GM12878 (cell line): ENCODE measurements at regions not wholly inside any gene's neighbourhood (a gene's known extent, or its start where the extent isn't known, plus 50 kb on each side); places are given as distances from the start of the nearest gene placed in this dataset.

ENCODE experiments used
- ATAC-seq: fragments of 200-7000 bp; cut with Tn5 transposase; 3 replicates; pipeline ENCODE4 v1.9.1; 2020; ENCODE audit warnings: mild to moderate bottlenecking, moderate library complexity
- BruUV-seq: library from RNA; stranded (reverse); fragments of 400-500 nt; replicated peaks from 2 replicates; lab custom pipeline; 2021; lab: Mats Ljungman, UMichigan
- CTCF ChIA-PET: fragments of 300-600 bp; sonication (Branson Sonifier 250); formaldehyde crosslinking; extraction: SDS; loops from one replicate; lab custom pipeline; 2021; ENCODE audit warnings: inconsistent platforms; lab: Yijun Ruan, JAX
- POLR2A ChIA-PET: fragments of 350-600 bp; formaldehyde crosslinking; extraction: SDS; loops from one replicate; lab custom pipeline; 2021; ENCODE audit warnings: inconsistent platforms; lab: Charles Lee
- RAD21 ChIA-PET: fragments of 300-600 bp; sonication (Branson Sonifier 250); formaldehyde crosslinking; loops from one replicate; lab custom pipeline; 2023; ENCODE audit warnings: antibody characterized with exemption; ENCODE audit not compliant: unreplicated experiment; lab: Charles Lee
- SMC1A ChIA-PET: fragments of 300-600 bp; sonication (Branson Sonifier 250); formaldehyde crosslinking; loops from one replicate; lab custom pipeline; 2023; ENCODE audit not compliant: unreplicated experiment, uncharacterized antibody; lab: Charles Lee
- DNase-seq: peaks from one replicate; pipeline ENCODE4 v3.0.0-alpha.2; 2011; ENCODE audit warnings: low read depth, low spot score
- FAIRE-seq: peaks from 3 replicates; lab custom pipeline; 2011; peaks lifted over from hg19 to GRCh38; lab: Jason Lieb, UNC
- H2AFZ ChIP-seq: 2 replicates; pipeline ENCODE4 v1.6.0; 2011; ENCODE audit warnings: low read depth, low read length, control low read depth; ENCODE audit not compliant: control insufficient read depth
- H3K27ac ChIP-seq: 2 replicates; pipeline ENCODE4 v1.5.1; 2011; ENCODE audit warnings: control low read depth; ENCODE audit not compliant: control insufficient read depth, insufficient read depth
- H3K27me3 ChIP-seq, 2 experiments: replicated peaks in 1 of 2; 2 replicates each; pipeline versions ENCODE4 v1.6.0 to v1.6.1; 2011; ENCODE audit warnings: low read length in 1 of 2; ENCODE audit not compliant: control insufficient read depth in 2 of 2, insufficient read depth in 2 of 2
- H3K36me3 ChIP-seq, 2 experiments: 2 replicates each; pipeline ENCODE4 v1.5.1; 2011; ENCODE audit warnings: low read length in 1 of 2; ENCODE audit not compliant: control insufficient read depth in 2 of 2, insufficient read depth in 2 of 2
- H3K4me1 ChIP-seq: 2 replicates; pipeline ENCODE4 v1.6.1; 2011; ENCODE audit warnings: mild to moderate bottlenecking, low read length, moderate library complexity, mixed read lengths; ENCODE audit not compliant: control insufficient read depth, insufficient read depth
- H3K4me2 ChIP-seq: 2 replicates; pipeline ENCODE4 v1.6.0; 2011; ENCODE audit warnings: control low read depth; ENCODE audit not compliant: control insufficient read depth, insufficient read depth
- H3K4me3 ChIP-seq: fragments of 200-600 bp; sonication (generic); 2 replicates; pipeline ENCODE4 v1.5.1; 2016
- H3K79me2 ChIP-seq: 2 replicates; pipeline ENCODE4 v1.6.0; 2011; ENCODE audit warnings: low read length; ENCODE audit not compliant: control insufficient read depth, insufficient read depth
- H3K9ac ChIP-seq: 2 replicates; pipeline ENCODE4 v1.8.0; 2011; ENCODE audit warnings: low read length, control low read depth, mixed read lengths; ENCODE audit not compliant: control insufficient read depth, insufficient read depth
- H3K9me3 ChIP-seq: replicated peaks from 3 replicates; pipeline ENCODE4 v1.5.1; 2011; ENCODE audit warnings: mild to moderate bottlenecking, low read length; ENCODE audit not compliant: control insufficient read depth, insufficient read depth
- H4K20me1 ChIP-seq: 2 replicates; pipeline ENCODE4 v1.6.0; 2011; ENCODE audit not compliant: control insufficient read depth, insufficient read depth
- ASH2L ChIP-seq: fragments of 300-600, 200-600 bp; sonication (generic); IDR thresholded peaks from 2 replicates; pipeline ENCODE4 v1.6.1; 2017; ENCODE audit warnings: low read depth, mild to moderate bottlenecking, borderline replicate concordance
- GABPA ChIP-seq: IDR thresholded peaks from 2 replicates; pipeline ENCODE4 v1.6.1; 2014; ENCODE audit warnings: antibody characterized with exemption, low read depth, mild to moderate bottlenecking, inconsistent platforms
- HCFC1 ChIP-seq: fragments of 150-350 bp; IDR thresholded peaks from 2 replicates; pipeline ENCODE4 v1.6.1; 2014; ENCODE audit warnings: low read length
- JUND ChIP-seq: IDR thresholded peaks from 2 replicates; pipeline ENCODE4 v1.6.1; 2012; ENCODE audit warnings: low read depth, mild to moderate bottlenecking, low read length, improper control_type of control experiment, moderate library complexity
- MEF2A ChIP-seq: IDR thresholded peaks from 2 replicates; pipeline ENCODE4 v1.6.1; 2011; ENCODE audit warnings: low read depth, mild to moderate bottlenecking, low read length, moderate library complexity; ENCODE audit not compliant: insufficient read depth
- MYB ChIP-seq: fragments of 150-350 bp; IDR thresholded peaks from 2 replicates; pipeline ENCODE4 v1.6.1; 2014; ENCODE audit warnings: mild to moderate bottlenecking, low read depth, low read length, borderline replicate concordance
- REST ChIP-seq: IDR thresholded peaks from 2 replicates; pipeline ENCODE4 v1.6.1; 2012; ENCODE audit warnings: mild to moderate bottlenecking, low read depth, low read length
- SP1 ChIP-seq: IDR thresholded peaks from one replicate; pipeline ENCODE4 v1.6.1; 2011; ENCODE audit warnings: low read depth, low read length
- TAF1 ChIP-seq: IDR thresholded peaks from 2 replicates; pipeline ENCODE4 v1.6.1; 2011; ENCODE audit warnings: mild to moderate bottlenecking, low read depth, low read length, borderline replicate concordance
- TCF12 ChIP-seq: IDR thresholded peaks from 2 replicates; pipeline ENCODE4 v1.6.1; 2011; ENCODE audit warnings: low read depth, mild to moderate bottlenecking, low read length
- WGBS: methylation state at CpG from one replicate; pipeline ENCODE4 v1.1.6; 2016; ENCODE audit warnings: low lambda C conversion rate; ENCODE audit not compliant: insufficient replicate concordance, insufficient coverage; ENCODE audit errors: missing lambda C conversion rate; 5-methylcytosine and 5-hydroxymethylcytosine counted together
- in situ Hi-C: fragments of 300-500 bp; cut with MboI; formaldehyde crosslinking; loops from 9 replicates; pipeline ENCODE4 v1.14.3; 2018; ENCODE audit warnings: mixed read lengths
- intact Hi-C: fragments of 100-400 bp; cut with micrococcal nuclease; formaldehyde crosslinking; loops from one replicate; pipeline ENCODE4 v1.14.2; 2022; ENCODE audit not compliant: unreplicated experiment
- TF ChIP-seq, protein P1 (sequence below): IDR thresholded peaks from 2 replicates; pipeline ENCODE4 v1.6.1; 2011; ENCODE audit warnings: borderline replicate concordance, low read depth, mild to moderate bottlenecking, moderate library complexity, mixed read lengths, low read length; ENCODE audit not compliant: insufficient read depth; ENCODE audit errors: extremely low read length
- TF ChIP-seq, protein P2 (sequence below): IDR thresholded peaks from 2 replicates; pipeline ENCODE4 v1.6.1; 2012; ENCODE audit warnings: low read depth, low read length, improper control_type of control experiment
- TF ChIP-seq, protein P3 (sequence below): fragments of 450-650 bp; conservative IDR thresholded peaks from 2 replicates; pipeline ENCODE4 v1.6.1; 2017; ENCODE audit warnings: mild to moderate bottlenecking, moderate library complexity

DNA sequence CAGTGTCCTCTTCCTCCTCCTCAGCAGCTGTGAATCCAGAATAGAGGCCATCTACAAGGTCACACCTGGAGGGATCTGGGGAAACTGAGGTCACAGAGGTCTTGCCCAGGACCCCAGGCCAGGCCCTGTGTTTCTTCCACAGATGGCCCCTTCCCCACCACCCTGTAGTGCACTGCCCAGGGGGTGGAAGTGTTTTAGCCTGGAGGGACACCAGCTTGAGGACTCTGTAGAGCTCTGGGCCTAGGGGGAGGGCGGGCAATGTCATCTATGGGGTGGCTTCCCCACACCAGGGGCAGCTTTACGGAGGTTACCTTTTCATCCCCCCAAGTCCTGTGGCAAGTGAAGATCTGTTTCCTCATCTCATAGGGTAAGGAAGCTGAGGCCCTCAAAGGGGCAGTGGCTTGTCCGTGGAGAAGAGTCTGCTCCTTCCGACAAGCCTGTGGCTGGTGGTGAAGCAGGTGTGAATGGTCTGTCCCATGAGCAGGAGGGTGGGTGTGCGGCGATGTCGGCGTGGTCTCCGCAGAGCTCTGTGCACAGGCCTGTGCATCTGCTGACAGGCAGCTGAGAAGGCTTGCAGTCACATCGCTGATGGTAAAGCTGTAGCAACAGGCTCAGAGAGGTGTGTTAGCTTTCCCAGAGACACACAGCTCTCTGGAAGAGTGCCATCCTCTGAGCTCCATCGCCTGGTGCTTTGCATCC lies 74.1 kb upstream of the WNT7B start:
- WGBS: 93% methylated on average over 11 of the region's 11 CpGs
- DNase-seq (no peak), ATAC-seq (no peak), FAIRE-seq (no peak)
- no peaks in the 10 kb centered on the region for H4K20me1 ChIP-seq
- intact Hi-C loops (no loop called here), in situ Hi-C loops (no loop called here)
- H3K4me3 ChIP-seq: no peak overlapping the region
- H3K27ac ChIP-seq: no peak overlapping the region
- H3K4me2 ChIP-seq: no peak overlapping the region
- no peaks in the 10 kb centered on the region; a peak in 2 of 4 replicates for H3K27me3 ChIP-seq
- POLR2A ChIA-PET: no interaction called here
- BruUV-seq: no TSS peak
- peaks cover 16% of the 10 kb centered on the region for H3K4me1 ChIP-seq
- RAD21 ChIA-PET: interaction anchor here (1.2 kb wide), 1 partner anchor 66 kb away, joined by 3 read pairs; no protein-coding TSS in a partner anchor
- SMC1A ChIA-PET: no interaction called here
- peaks cover 6% of the 10 kb centered on the region for H3K79me2 ChIP-seq
- no peak overlapping the region for H2AFZ ChIP-seq
- no peak overlapping the region for H3K9ac ChIP-seq
- CTCF ChIA-PET: interaction anchor here (0.9 kb wide), 1 partner anchor 44 kb away, joined by 3 read pairs; no protein-coding TSS in a partner anchor
- H3K36me3 ChIP-seq: no peaks in the 10 kb centered on the region
- no peaks in the 10 kb centered on the region for H3K9me3 ChIP-seq
- TF ChIP-seq, protein P1, sequence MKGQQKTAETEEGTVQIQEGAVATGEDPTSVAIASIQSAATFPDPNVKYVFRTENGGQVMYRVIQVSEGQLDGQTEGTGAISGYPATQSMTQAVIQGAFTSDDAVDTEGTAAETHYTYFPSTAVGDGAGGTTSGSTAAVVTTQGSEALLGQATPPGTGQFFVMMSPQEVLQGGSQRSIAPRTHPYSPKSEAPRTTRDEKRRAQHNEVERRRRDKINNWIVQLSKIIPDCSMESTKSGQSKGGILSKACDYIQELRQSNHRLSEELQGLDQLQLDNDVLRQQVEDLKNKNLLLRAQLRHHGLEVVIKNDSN: no peak
- TF ChIP-seq MYB (no peak), SP1 (no peak), MEF2A (no peak), REST (no peak), TAF1 (no peak), HCFC1 (no peak), JUND (no peak), ASH2L (no peak), GABPA (no peak), TCF12 (no peak)
- TF ChIP-seq, protein P2, sequence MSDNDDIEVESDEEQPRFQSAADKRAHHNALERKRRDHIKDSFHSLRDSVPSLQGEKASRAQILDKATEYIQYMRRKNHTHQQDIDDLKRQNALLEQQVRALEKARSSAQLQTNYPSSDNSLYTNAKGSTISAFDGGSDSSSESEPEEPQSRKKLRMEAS: no peak
- TF ChIP-seq, protein P3, sequence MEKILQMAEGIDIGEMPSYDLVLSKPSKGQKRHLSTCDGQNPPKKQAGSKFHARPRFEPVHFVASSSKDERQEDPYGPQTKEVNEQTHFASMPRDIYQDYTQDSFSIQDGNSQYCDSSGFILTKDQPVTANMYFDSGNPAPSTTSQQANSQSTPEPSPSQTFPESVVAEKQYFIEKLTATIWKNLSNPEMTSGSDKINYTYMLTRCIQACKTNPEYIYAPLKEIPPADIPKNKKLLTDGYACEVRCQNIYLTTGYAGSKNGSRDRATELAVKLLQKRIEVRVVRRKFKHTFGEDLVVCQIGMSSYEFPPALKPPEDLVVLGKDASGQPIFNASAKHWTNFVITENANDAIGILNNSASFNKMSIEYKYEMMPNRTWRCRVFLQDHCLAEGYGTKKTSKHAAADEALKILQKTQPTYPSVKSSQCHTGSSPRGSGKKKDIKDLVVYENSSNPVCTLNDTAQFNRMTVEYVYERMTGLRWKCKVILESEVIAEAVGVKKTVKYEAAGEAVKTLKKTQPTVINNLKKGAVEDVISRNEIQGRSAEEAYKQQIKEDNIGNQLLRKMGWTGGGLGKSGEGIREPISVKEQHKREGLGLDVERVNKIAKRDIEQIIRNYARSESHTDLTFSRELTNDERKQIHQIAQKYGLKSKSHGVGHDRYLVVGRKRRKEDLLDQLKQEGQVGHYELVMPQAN: no peak
